Breast epithelium (tissue), 3 donors: ENCODE measurements at regions not wholly inside any gene's neighbourhood (a gene's known extent, or its start where the extent isn't known, plus 50 kb on each side); places are given as distances from the start of the nearest gene placed in this dataset.

ENCODE experiments used
- POLR2A ChIP-seq: fragments of 450-650 bp; IDR thresholded peaks from one replicate; pipeline ENCODE4 v1.6.1; 2016; ENCODE audit warnings: antibody characterized with exemption, mild to moderate bottlenecking, moderate library complexity
- TF ChIP-seq, protein P1 (sequence below), 3 donors: fragments of 450-650 bp; IDR thresholded peaks; one replicate each; pipeline ENCODE4 v1.5.1; 2016 to 2017; ENCODE audit warnings: antibody characterized with exemption in 3 of 3, mild to moderate bottlenecking in 3 of 3, moderate library complexity in 3 of 3

DNA sequence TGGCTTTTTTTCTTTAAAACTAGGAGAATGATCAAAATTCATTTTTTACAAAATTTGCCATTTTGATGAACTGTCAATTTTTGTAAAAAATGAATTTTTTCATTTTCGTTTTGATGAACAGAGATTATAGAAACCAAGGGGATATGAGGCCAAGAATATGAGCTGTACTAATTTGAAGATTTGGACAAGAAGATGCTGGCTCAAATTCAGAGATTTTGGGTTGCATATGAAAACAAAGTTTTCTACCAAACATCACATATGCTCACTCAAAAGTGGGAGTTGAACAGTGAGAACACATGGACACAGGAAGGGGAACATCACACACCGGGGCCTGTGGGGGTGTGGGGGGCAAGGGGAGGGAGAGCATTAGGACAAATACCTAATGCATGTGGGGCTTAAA lies 230.7 kb downstream of the SNAPC1 start:
- TF ChIP-seq, protein P1, sequence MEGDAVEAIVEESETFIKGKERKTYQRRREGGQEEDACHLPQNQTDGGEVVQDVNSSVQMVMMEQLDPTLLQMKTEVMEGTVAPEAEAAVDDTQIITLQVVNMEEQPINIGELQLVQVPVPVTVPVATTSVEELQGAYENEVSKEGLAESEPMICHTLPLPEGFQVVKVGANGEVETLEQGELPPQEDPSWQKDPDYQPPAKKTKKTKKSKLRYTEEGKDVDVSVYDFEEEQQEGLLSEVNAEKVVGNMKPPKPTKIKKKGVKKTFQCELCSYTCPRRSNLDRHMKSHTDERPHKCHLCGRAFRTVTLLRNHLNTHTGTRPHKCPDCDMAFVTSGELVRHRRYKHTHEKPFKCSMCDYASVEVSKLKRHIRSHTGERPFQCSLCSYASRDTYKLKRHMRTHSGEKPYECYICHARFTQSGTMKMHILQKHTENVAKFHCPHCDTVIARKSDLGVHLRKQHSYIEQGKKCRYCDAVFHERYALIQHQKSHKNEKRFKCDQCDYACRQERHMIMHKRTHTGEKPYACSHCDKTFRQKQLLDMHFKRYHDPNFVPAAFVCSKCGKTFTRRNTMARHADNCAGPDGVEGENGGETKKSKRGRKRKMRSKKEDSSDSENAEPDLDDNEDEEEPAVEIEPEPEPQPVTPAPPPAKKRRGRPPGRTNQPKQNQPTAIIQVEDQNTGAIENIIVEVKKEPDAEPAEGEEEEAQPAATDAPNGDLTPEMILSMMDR (IDR thresholded peaks at IDR 0.05) = no peak
- TF ChIP-seq POLR2A = no peak
